ENCODE measurements at regions not wholly inside any gene's neighbourhood (a gene's known extent, or its start where the extent isn't known, plus 50 kb on each side); places are given as distances from the start of the nearest gene placed in this dataset.

GRCh38 chr20:4532772-4533171, 153.5 kb upstream of the PRNP start:
- Histone ChIP-seq H3K27me3 (replicated peaks in 2 of 5; ENCODE audit: control insufficient read depth in 4 of 5, insufficient read depth in 5 of 5, low read length in 4 of 5) (peaks cover 0 to 9% (median 0%) of the 10 kb centered on the region in 5 experiments), H3K4me1 (ENCODE audit: control extremely low read depth in 1 of 4, control insufficient read depth in 4 of 4, insufficient read depth in 4 of 4, low read length in 3 of 4) (no peaks in the 10 kb centered on the region), H3K27ac (ENCODE audit: insufficient read depth in 1 of 2, low read depth in 1 of 2, low read length in 2 of 2, poor library complexity in 1 of 2, severe bottlenecking in 2 of 2) (no peak overlapping the region), H3K4me3 (ENCODE audit: control insufficient read depth in 1 of 7, extremely low read depth in 1 of 7, insufficient read depth in 4 of 7, low read depth in 2 of 7, low read length in 6 of 7) (no peak overlapping the region), H3K9me3 (ENCODE audit: control extremely low read depth in 1 of 5, control insufficient read depth in 4 of 5, insufficient read depth in 2 of 5, low read depth in 1 of 5, low read length in 4 of 5) (peaks cover 0 to 6% (median 0%) of the 10 kb centered on the region in 5 experiments), H3K36me3 (ENCODE audit: control insufficient read depth in 4 of 4, insufficient read depth in 4 of 4, low read length in 3 of 4) (no peaks in the 10 kb centered on the region)
- ChIA-PET POLR2A (interaction anchor here (0.6 kb wide), 1 partner anchor 15 kb away, joined by 6 read pairs; no protein-coding TSS in a partner anchor), CTCF (no interaction called here)
- 67% methylated on average over 1 of the region's 1 CpG for WGBS (ENCODE audit: insufficient coverage)
- DNase-seq: no peak

GRCh38 chr20:4524792-4525191, 161.5 kb upstream of the PRNP start:
- Histone ChIP-seq H3K27me3 (replicated peaks in 2 of 5; ENCODE audit: control insufficient read depth in 4 of 5, insufficient read depth in 5 of 5, low read length in 4 of 5) (no peaks in the 10 kb centered on the region), H3K9me3 (ENCODE audit: control extremely low read depth in 1 of 5, control insufficient read depth in 4 of 5, insufficient read depth in 2 of 5, low read depth in 1 of 5, low read length in 4 of 5) (peaks cover 0 to 10% (median 0%) of the 10 kb centered on the region in 5 experiments), H3K4me1 (ENCODE audit: control extremely low read depth in 1 of 4, control insufficient read depth in 4 of 4, insufficient read depth in 4 of 4, low read length in 3 of 4) (no peaks in the 10 kb centered on the region), H3K4me3 (ENCODE audit: control insufficient read depth in 1 of 7, extremely low read depth in 1 of 7, insufficient read depth in 4 of 7, low read depth in 2 of 7, low read length in 6 of 7) (no peak overlapping the region), H3K27ac (ENCODE audit: insufficient read depth in 1 of 2, low read depth in 1 of 2, low read length in 2 of 2, poor library complexity in 1 of 2, severe bottlenecking in 2 of 2) (no peak overlapping the region), H3K36me3 (ENCODE audit: control insufficient read depth in 4 of 4, insufficient read depth in 4 of 4, low read length in 3 of 4) (no peaks in the 10 kb centered on the region)
- POLR2A ChIA-PET: no interaction called here
- DNase-seq: no peak
- CTCF ChIA-PET: interaction anchor here (0.8 kb wide), 1 partner anchor 38 kb away, joined by 3 read pairs; no protein-coding TSS in a partner anchor
- WGBS (ENCODE audit: insufficient coverage): no CpG with 5 or more reads among the region's 1 CpG

GRCh38 chr20:4524307-4524706, 161.9 kb upstream of the PRNP start:
- POLR2A ChIA-PET: no interaction called here
- DNase-seq: no peak
- Histone ChIP-seq H3K27ac (ENCODE audit: insufficient read depth in 1 of 2, low read depth in 1 of 2, low read length in 2 of 2, poor library complexity in 1 of 2, severe bottlenecking in 2 of 2) (no peak overlapping the region), H3K27me3 (replicated peaks in 2 of 5; ENCODE audit: control insufficient read depth in 4 of 5, insufficient read depth in 5 of 5, low read length in 4 of 5) (no peaks in the 10 kb centered on the region), H3K36me3 (ENCODE audit: control insufficient read depth in 4 of 4, insufficient read depth in 4 of 4, low read length in 3 of 4) (no peaks in the 10 kb centered on the region), H3K4me1 (ENCODE audit: control extremely low read depth in 1 of 4, control insufficient read depth in 4 of 4, insufficient read depth in 4 of 4, low read length in 3 of 4) (no peaks in the 10 kb centered on the region), H3K4me3 (ENCODE audit: control insufficient read depth in 1 of 7, extremely low read depth in 1 of 7, insufficient read depth in 4 of 7, low read depth in 2 of 7, low read length in 6 of 7) (no peak overlapping the region), H3K9me3 (ENCODE audit: control extremely low read depth in 1 of 5, control insufficient read depth in 4 of 5, insufficient read depth in 2 of 5, low read depth in 1 of 5, low read length in 4 of 5) (peaks cover 0 to 10% (median 0%) of the 10 kb centered on the region in 5 experiments)
- CTCF ChIA-PET: interaction anchor here (0.8 kb wide), 1 partner anchor 38 kb away, joined by 3 read pairs; no protein-coding TSS in a partner anchor
- no CpG with 5 or more reads among the region's 3 CpGs for WGBS (ENCODE audit: insufficient coverage)

- no peak for DNase-seq
- no peak overlapping the region for H3K27ac ChIP-seq (ENCODE audit: insufficient read depth in 1 of 2, low read depth in 1 of 2, low read length in 2 of 2, poor library complexity in 1 of 2, severe bottlenecking in 2 of 2)
- H3K27me3 ChIP-seq (replicated peaks in 2 of 5; ENCODE audit: control insufficient read depth in 4 of 5, insufficient read depth in 5 of 5, low read length in 4 of 5): no peaks in the 10 kb centered on the region
- H3K4me3 ChIP-seq (ENCODE audit: control insufficient read depth in 1 of 7, extremely low read depth in 1 of 7, insufficient read depth in 4 of 7, low read depth in 2 of 7, low read length in 6 of 7): no peak overlapping the region
- H3K4me1 ChIP-seq (ENCODE audit: control extremely low read depth in 1 of 4, control insufficient read depth in 4 of 4, insufficient read depth in 4 of 4, low read length in 3 of 4): no peaks in the 10 kb centered on the region
- H3K36me3 ChIP-seq (ENCODE audit: control insufficient read depth in 4 of 4, insufficient read depth in 4 of 4, low read length in 3 of 4): no peaks in the 10 kb centered on the region
- H3K9me3 ChIP-seq (ENCODE audit: control extremely low read depth in 1 of 5, control insufficient read depth in 4 of 5, insufficient read depth in 2 of 5, low read depth in 1 of 5, low read length in 4 of 5): peaks cover 0 to under 1% (median 0%) of the 10 kb centered on the region in 5 experiments
- ChIA-PET CTCF (no interaction called here), POLR2A (no interaction called here)
- 100% methylated on average over 7 of the region's 8 CpGs for WGBS (ENCODE audit: insufficient coverage)
These were observed 163.9 kb upstream of the PRNP start for GRCh38 chr20:4522310-4522709.

GRCh38 chr20:4521170-4521968, 164.9 kb upstream of the PRNP start:
- H3K4me3 ChIP-seq (ENCODE audit: control insufficient read depth in 1 of 7, extremely low read depth in 1 of 7, insufficient read depth in 4 of 7, low read depth in 2 of 7, low read length in 6 of 7): no peak overlapping the region
- ChIA-PET POLR2A (no interaction called here), CTCF (no interaction called here)
- H3K36me3 ChIP-seq (ENCODE audit: control insufficient read depth in 4 of 4, insufficient read depth in 4 of 4, low read length in 3 of 4): no peaks in the 10 kb centered on the region
- no peaks in the 10 kb centered on the region for H3K27me3 ChIP-seq (replicated peaks in 2 of 5; ENCODE audit: control insufficient read depth in 4 of 5, insufficient read depth in 5 of 5, low read length in 4 of 5)
- H3K9me3 ChIP-seq (ENCODE audit: control extremely low read depth in 1 of 5, control insufficient read depth in 4 of 5, insufficient read depth in 2 of 5, low read depth in 1 of 5, low read length in 4 of 5): no peaks in the 10 kb centered on the region
- no peaks in the 10 kb centered on the region for H3K4me1 ChIP-seq (ENCODE audit: control extremely low read depth in 1 of 4, control insufficient read depth in 4 of 4, insufficient read depth in 4 of 4, low read length in 3 of 4)
- WGBS (ENCODE audit: insufficient coverage): 95% methylated on average over 13 of the region's 16 CpGs
- no peak for DNase-seq
- H3K27ac ChIP-seq (ENCODE audit: insufficient read depth in 1 of 2, low read depth in 1 of 2, low read length in 2 of 2, poor library complexity in 1 of 2, severe bottlenecking in 2 of 2): no peak overlapping the region

GRCh38 chr20:4519534-4519933, 166.7 kb upstream of the PRNP start:
- Histone ChIP-seq H3K27ac (ENCODE audit: insufficient read depth in 1 of 2, low read depth in 1 of 2, low read length in 2 of 2, poor library complexity in 1 of 2, severe bottlenecking in 2 of 2) (no peak overlapping the region), H3K36me3 (ENCODE audit: control insufficient read depth in 4 of 4, insufficient read depth in 4 of 4, low read length in 3 of 4) (no peaks in the 10 kb centered on the region), H3K4me3 (ENCODE audit: control insufficient read depth in 1 of 7, extremely low read depth in 1 of 7, insufficient read depth in 4 of 7, low read depth in 2 of 7, low read length in 6 of 7) (no peak overlapping the region), H3K27me3 (replicated peaks in 2 of 5; ENCODE audit: control insufficient read depth in 4 of 5, insufficient read depth in 5 of 5, low read length in 4 of 5) (no peaks in the 10 kb centered on the region), H3K9me3 (ENCODE audit: control extremely low read depth in 1 of 5, control insufficient read depth in 4 of 5, insufficient read depth in 2 of 5, low read depth in 1 of 5, low read length in 4 of 5) (no peaks in the 10 kb centered on the region), H3K4me1 (ENCODE audit: control extremely low read depth in 1 of 4, control insufficient read depth in 4 of 4, insufficient read depth in 4 of 4, low read length in 3 of 4) (no peaks in the 10 kb centered on the region)
- peak; percentile 45 to 72 (median 56) for DNase-seq
- POLR2A ChIA-PET: no interaction called here
- CTCF ChIA-PET: interaction anchor here (0.5 to 1.5 kb wide), 4 partner anchors 26 to 299 kb away, joined by 3 to 6 read pairs (median 3); no protein-coding TSS in a partner anchor
- WGBS (ENCODE audit: insufficient coverage): 18% methylated on average over 2 of the region's 2 CpGs

DNA sequence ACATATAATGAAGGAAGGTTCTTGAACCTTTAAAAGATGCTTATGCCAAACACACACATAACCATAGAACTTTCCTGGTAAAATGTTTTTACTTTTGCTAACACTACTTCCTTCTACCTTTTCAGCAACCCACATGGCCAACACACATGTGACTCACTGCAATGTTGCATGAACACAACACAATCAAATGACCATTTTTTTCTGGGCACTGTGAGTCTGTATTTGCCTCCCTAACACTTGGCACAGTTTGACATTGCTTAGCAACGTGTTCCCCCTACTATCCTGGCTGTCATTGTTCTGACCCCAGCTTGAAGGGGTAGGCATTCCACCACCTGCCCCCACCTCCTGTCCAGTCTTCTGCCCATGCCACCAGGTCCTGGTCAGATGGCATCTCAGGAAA, 169.4 kb upstream of the PRNP start:
- H3K36me3 ChIP-seq (ENCODE audit: control insufficient read depth in 4 of 4, insufficient read depth in 4 of 4, low read length in 3 of 4): no peaks in the 10 kb centered on the region
- H3K27me3 ChIP-seq (replicated peaks in 2 of 5; ENCODE audit: control insufficient read depth in 4 of 5, insufficient read depth in 5 of 5, low read length in 4 of 5): peaks cover 0 to 3% (median 0%) of the 10 kb centered on the region in 5 experiments
- H3K27ac ChIP-seq (ENCODE audit: insufficient read depth in 1 of 2, low read depth in 1 of 2, low read length in 2 of 2, poor library complexity in 1 of 2, severe bottlenecking in 2 of 2): no peak overlapping the region
- ChIA-PET POLR2A (no interaction called here), CTCF (interaction anchor here (1.3 kb wide), 1 partner anchor 89 kb away, joined by 3 read pairs; no protein-coding TSS in a partner anchor)
- H3K9me3 ChIP-seq (ENCODE audit: control extremely low read depth in 1 of 5, control insufficient read depth in 4 of 5, insufficient read depth in 2 of 5, low read depth in 1 of 5, low read length in 4 of 5): no peaks in the 10 kb centered on the region
- no peak for DNase-seq
- no peak overlapping the region for H3K4me3 ChIP-seq (ENCODE audit: control insufficient read depth in 1 of 7, extremely low read depth in 1 of 7, insufficient read depth in 4 of 7, low read depth in 2 of 7, low read length in 6 of 7)
- no peaks in the 10 kb centered on the region for H3K4me1 ChIP-seq (ENCODE audit: control extremely low read depth in 1 of 4, control insufficient read depth in 4 of 4, insufficient read depth in 4 of 4, low read length in 3 of 4)
- no CpG with 5 or more reads among the region's 1 CpG for WGBS (ENCODE audit: insufficient coverage)

Data from common myeloid progenitor, CD34-positive (primary cell).